GM12891 (cell line): ENCODE measurements at regions not wholly inside any gene's neighbourhood (a gene's known extent, or its start where the extent isn't known, plus 50 kb on each side); places are given as distances from the start of the nearest gene placed in this dataset.

ENCODE experiments used
- PAX5 ChIP-seq: IDR thresholded peaks from 2 replicates; pipeline ENCODE4 v1.6.1; 2011; ENCODE audit warnings: low read length, moderate library complexity, mild to moderate bottlenecking; ENCODE audit not compliant: insufficient read depth, severe bottlenecking
- POLR2A ChIP-seq: IDR thresholded peaks from 2 replicates; pipeline ENCODE4 v1.6.1; 2011; ENCODE audit warnings: low read depth, low read length, control low read depth
- POLR2AphosphoS5 ChIP-seq: IDR thresholded peaks from 2 replicates; pipeline ENCODE4 v1.6.1; 2011; ENCODE audit warnings: low read depth, low read length, control low read depth
- POU2F2 ChIP-seq: IDR thresholded peaks from 2 replicates; pipeline ENCODE4 v1.6.1; 2011; ENCODE audit warnings: low read depth, mild to moderate bottlenecking, control low read depth, low read length, moderate library complexity
- SPI1 ChIP-seq: IDR thresholded peaks from 2 replicates; pipeline ENCODE4 v1.6.1; 2011; ENCODE audit warnings: low read depth, low read length, control low read depth
- TAF1 ChIP-seq: IDR thresholded peaks from 2 replicates; pipeline ENCODE4 v1.6.1; 2011; ENCODE audit warnings: low read depth, low read length, control low read depth

DNA sequence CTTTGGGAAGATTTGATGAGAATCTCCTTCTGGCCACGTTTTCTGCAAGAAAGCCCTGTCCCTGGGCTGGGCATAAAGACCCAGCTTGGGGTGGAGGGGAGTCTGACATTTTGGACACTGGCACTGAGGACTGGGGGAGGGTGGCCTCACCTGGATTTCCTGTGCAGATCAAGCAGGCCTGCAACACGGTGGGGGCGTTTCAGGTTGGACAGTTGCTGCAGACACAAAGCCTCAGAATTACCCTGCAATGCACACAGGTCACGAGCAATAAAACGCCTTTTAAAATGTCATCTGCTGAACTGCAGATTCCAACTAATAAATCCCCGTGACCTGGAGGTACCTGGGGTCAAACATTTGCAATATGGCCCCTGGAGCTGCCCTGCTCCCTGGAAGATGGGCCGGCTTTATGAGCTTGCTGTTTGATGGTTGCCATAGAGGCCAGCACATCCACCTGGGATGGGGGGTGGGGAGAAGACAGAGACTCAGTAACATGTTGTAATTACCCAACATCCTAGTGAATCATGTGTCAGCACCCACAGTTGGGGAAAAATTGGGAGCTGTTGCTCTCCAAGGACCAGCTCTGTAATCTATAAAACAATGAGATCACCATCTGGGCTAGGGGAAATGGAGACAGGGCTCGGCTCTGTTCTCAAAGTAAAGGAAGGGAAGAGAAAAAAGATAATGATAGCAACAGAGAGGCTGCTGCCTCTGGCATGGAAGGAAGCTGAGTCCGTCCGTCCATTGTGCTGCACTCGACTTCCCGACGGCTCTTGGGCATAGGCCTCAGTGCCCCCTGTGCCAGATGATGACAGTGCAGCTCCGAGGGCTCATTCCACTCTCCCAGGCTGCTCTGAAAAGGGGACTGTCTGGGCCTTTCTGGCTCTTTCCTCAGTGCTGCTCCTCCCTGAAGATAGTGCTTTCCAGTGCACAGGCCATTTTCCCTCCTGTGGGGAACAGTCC is 340.3 kb downstream of the CYRIA start:
- no peak for TF ChIP-seq POLR2A
- TF ChIP-seq POLR2AphosphoS5 = no peak
- TF ChIP-seq TAF1 = no peak
- no peak for TF ChIP-seq SPI1
- TF ChIP-seq POU2F2 = no peak
- TF ChIP-seq PAX5 = no peak
